WTC11 (cell line): ENCODE measurements at regions not wholly inside any gene's neighbourhood (a gene's known extent, or its start where the extent isn't known, plus 50 kb on each side); places are given as distances from the start of the nearest gene placed in this dataset.

ENCODE experiments used
- ATAC-seq: fragments of 200-7000 bp; cut with Tn5 transposase; 2 replicates; pipeline ENCODE4 v1.10.0; 2021; ENCODE audit warnings: mild to moderate bottlenecking, moderate library complexity
- CTCF ChIA-PET: fragments of 300-600 bp; sonication (Branson Sonifier 250); formaldehyde crosslinking; loops from one replicate; lab custom pipeline; 2021; ENCODE audit warnings: antibody characterized with exemption; lab: Charles Lee
- POLR2A ChIA-PET: fragments of 350-600 bp; sonication (Branson Sonifier 250); formaldehyde crosslinking; loops from one replicate; lab custom pipeline; 2021; ENCODE audit warnings: antibody characterized with exemption; lab: Charles Lee
- DNase-seq: peaks from one replicate; pipeline ENCODE4 v3.0.0; 2021; ENCODE audit warnings: low spot score
- H3K27ac Mint-ChIP-seq: 2 replicates; pipeline ENCODE4 v1.8.0; 2021; ENCODE audit warnings: mixed read lengths
- H3K27me3 Mint-ChIP-seq: 2 replicates; pipeline ENCODE4 v1.8.0; 2021; ENCODE audit warnings: low read depth, mild to moderate bottlenecking, moderate library complexity, mixed read lengths
- H3K36me3 Mint-ChIP-seq: 2 replicates; pipeline ENCODE4 v1.8.0; 2021; ENCODE audit warnings: mixed read lengths
- H3K4me1 Mint-ChIP-seq: 2 replicates; pipeline ENCODE4 v1.8.0; 2022; ENCODE audit warnings: mixed read lengths
- H3K4me3 Mint-ChIP-seq: 2 replicates; pipeline ENCODE4 v1.8.0; 2021; ENCODE audit warnings: mild to moderate bottlenecking, moderate library complexity, mixed read lengths
- H3K9me3 Mint-ChIP-seq: 2 replicates; pipeline ENCODE4 v1.8.0; 2021; ENCODE audit warnings: mixed read lengths
- CREB1 ChIP-seq: sonication (generic); formaldehyde crosslinking; IDR thresholded peaks from 2 replicates; pipeline ENCODE4 v1.8.0; 2023; ENCODE audit warnings: mild to moderate bottlenecking, missing genetic modification reagents
- E2F5 ChIP-seq: sonication (generic); formaldehyde crosslinking; IDR thresholded peaks from 2 replicates; pipeline ENCODE4 v1.8.1; 2022; ENCODE audit warnings: mild to moderate bottlenecking, moderate library complexity, missing genetic modification reagents
- FOXJ3 ChIP-seq: sonication (generic); formaldehyde crosslinking; IDR thresholded peaks from 2 replicates; pipeline ENCODE4 v1.9.0; 2021; ENCODE audit warnings: missing genetic modification reagents, mild to moderate bottlenecking, borderline replicate concordance
- FOXP1 ChIP-seq: sonication (generic); formaldehyde crosslinking; IDR thresholded peaks from 2 replicates; pipeline ENCODE4 v1.8.0; 2022; ENCODE audit warnings: missing genetic modification reagents, mild to moderate bottlenecking, moderate library complexity, borderline replicate concordance
- GTF2I ChIP-seq: fragments of 250-450 bp; sonication (Bioruptor Pico); conservative IDR thresholded peaks from 2 replicates; pipeline ENCODE4 v1.4.0; 2021; ENCODE audit warnings: mild to moderate bottlenecking
- HMGA2 ChIP-seq: fragments of 250-450 bp; sonication (Bioruptor Pico); IDR thresholded peaks from 2 replicates; pipeline ENCODE4 v1.4.0; 2021; ENCODE audit warnings: mild to moderate bottlenecking, moderate library complexity
- IRF2 ChIP-seq: sonication (generic); formaldehyde crosslinking; IDR thresholded peaks from 2 replicates; pipeline ENCODE4 v1.8.0; 2022; ENCODE audit warnings: low read depth, missing genetic modification reagents, borderline replicate concordance
- KAT7 ChIP-seq: sonication (generic); formaldehyde crosslinking; IDR thresholded peaks from 2 replicates; pipeline ENCODE4 v1.8.1; 2023; ENCODE audit warnings: missing genetic modification reagents, mild to moderate bottlenecking, borderline replicate concordance
- MXD4 ChIP-seq: fragments of 250-450 bp; sonication (Bioruptor Pico); IDR thresholded peaks from 2 replicates; pipeline ENCODE4 v1.8.0; 2021; ENCODE audit warnings: mild to moderate bottlenecking, moderate library complexity, borderline replicate concordance
- MYBL2 ChIP-seq: sonication (generic); formaldehyde crosslinking; IDR thresholded peaks from 2 replicates; pipeline ENCODE4 v1.8.1; 2023; ENCODE audit warnings: mild to moderate bottlenecking, moderate library complexity, missing genetic modification reagents
- NR1H2 ChIP-seq: sonication (generic); formaldehyde crosslinking; IDR thresholded peaks from 2 replicates; pipeline ENCODE4 v1.9.0; 2021; ENCODE audit warnings: mild to moderate bottlenecking, moderate library complexity, missing genetic modification reagents
- NR3C1 ChIP-seq: sonication (generic); formaldehyde crosslinking; conservative IDR thresholded peaks from 2 replicates; pipeline ENCODE4 v1.8.1; 2023; ENCODE audit warnings: low read depth, mild to moderate bottlenecking, missing genetic modification reagents
- SMAD3 ChIP-seq: sonication (generic); formaldehyde crosslinking; IDR thresholded peaks from 2 replicates; pipeline ENCODE4 v1.8.0; 2022; ENCODE audit warnings: missing genetic modification reagents, mild to moderate bottlenecking, borderline replicate concordance
- SOX15 ChIP-seq: fragments of 250-450 bp; sonication (Bioruptor Pico); IDR thresholded peaks from 2 replicates; pipeline ENCODE4 v1.9.0; 2021; ENCODE audit warnings: mild to moderate bottlenecking
- TCF7 ChIP-seq: sonication (generic); formaldehyde crosslinking; IDR thresholded peaks from 2 replicates; pipeline ENCODE4 v1.8.0; 2022; ENCODE audit warnings: mild to moderate bottlenecking, low read depth, missing genetic modification reagents, moderate library complexity
- TEAD1 ChIP-seq: sonication (generic); formaldehyde crosslinking; IDR thresholded peaks from 2 replicates; pipeline ENCODE4 v1.8.0; 2022; ENCODE audit warnings: mild to moderate bottlenecking, missing genetic modification reagents
- ZNF671 ChIP-seq: fragments of 250-450 bp; sonication (Bioruptor Pico); IDR thresholded peaks from 2 replicates; pipeline ENCODE4 v1.8.0; 2021; ENCODE audit warnings: mild to moderate bottlenecking
- TF ChIP-seq, protein P1 (sequence below): sonication (generic); formaldehyde crosslinking; conservative IDR thresholded peaks from 2 replicates; pipeline ENCODE4 v1.8.1; 2022; ENCODE audit warnings: mild to moderate bottlenecking, missing genetic modification reagents
- TF ChIP-seq, protein P2 (sequence below): sonication (generic); formaldehyde crosslinking; IDR thresholded peaks from 2 replicates; pipeline ENCODE4 v1.8.1; 2023; ENCODE audit warnings: mild to moderate bottlenecking, missing genetic modification reagents, moderate library complexity
- TF ChIP-seq, protein P3 (sequence below): fragments of 250-450 bp; sonication (Bioruptor Pico); conservative IDR thresholded peaks from 2 replicates; pipeline ENCODE4 v1.9.0; 2021; ENCODE audit warnings: mild to moderate bottlenecking
- TF ChIP-seq, protein P4 (sequence below): sonication (generic); formaldehyde crosslinking; IDR thresholded peaks from 2 replicates; pipeline ENCODE4 v1.8.1; 2023; ENCODE audit warnings: mild to moderate bottlenecking, missing genetic modification reagents
- TF ChIP-seq, protein P5 (sequence below): fragments of 250-450 bp; sonication (Bioruptor Pico); IDR thresholded peaks from 2 replicates; pipeline ENCODE4 v1.9.0; 2021; ENCODE audit warnings: moderate library complexity, mild to moderate bottlenecking, inconsistent platforms, borderline replicate concordance

DNA sequence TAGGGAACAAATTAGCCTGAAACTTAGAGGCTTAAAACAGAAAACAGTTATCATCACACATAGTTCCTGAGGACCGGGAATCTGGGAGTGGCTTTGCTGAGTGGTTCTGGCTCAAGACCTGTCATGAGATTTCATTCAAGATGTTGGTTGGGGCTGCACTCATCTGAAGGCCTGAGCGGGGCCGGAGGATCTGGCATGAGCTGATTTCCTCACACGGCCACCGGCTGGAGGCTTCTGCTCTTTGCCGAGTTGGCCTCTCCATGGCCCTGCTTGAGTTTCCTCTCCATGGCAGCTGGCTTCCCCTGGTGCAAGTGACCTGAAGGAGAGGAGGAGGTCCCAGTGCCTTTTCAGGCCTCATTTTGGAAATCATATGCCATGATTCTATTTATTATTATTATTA, 128.1 kb downstream of the PAPOLA start:
- ATAC-seq, result no peak
- Mint-ChIP-seq H3K27ac (no peak overlapping the region), H3K27me3 (no peaks in the 10 kb centered on the region), H3K4me1 (0 out of 2 replicates have a peak, but pooled peaks cover 4% of the 10 kb centered on the region), H3K9me3 (no peaks in the 10 kb centered on the region), H3K36me3 (no peaks in the 10 kb centered on the region), H3K4me3 (no peak overlapping the region)
- ChIA-PET POLR2A (no interaction called here), CTCF (no interaction called here)
- no peak for DNase-seq
- TF ChIP-seq NR3C1 (CRISPR knock-in tag), result no peak
- 0 out of 2 replicates have a peak, but pooled peaks have one; percentile 25 for TF ChIP-seq HMGA2 (CRISPR knock-in tag)

DNA sequence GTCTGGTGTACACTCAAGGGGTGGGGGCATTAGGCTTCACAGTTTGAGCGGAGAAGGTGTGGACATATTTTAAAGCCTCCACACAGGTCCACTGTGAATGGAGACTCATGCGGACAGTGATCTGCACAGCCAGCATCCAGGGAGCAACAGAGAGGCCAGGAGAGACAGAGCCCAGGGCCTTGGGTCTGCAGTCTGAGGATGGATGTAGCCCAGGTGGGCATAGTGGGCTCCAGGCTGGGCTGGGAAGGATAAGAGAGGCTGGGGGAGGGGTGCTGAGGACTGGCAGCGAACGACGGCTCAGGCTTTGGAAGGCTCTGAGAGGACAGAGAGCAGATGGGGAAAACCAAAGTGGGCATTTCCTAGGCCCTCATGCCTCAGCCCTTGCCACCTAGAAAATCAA, 128.8 kb downstream of the PAPOLA start:
- Mint-ChIP-seq H3K27me3 (no peaks in the 10 kb centered on the region), H3K36me3 (no peaks in the 10 kb centered on the region), H3K9me3 (no peaks in the 10 kb centered on the region), H3K4me3 (no peak overlapping the region), H3K27ac (no peak overlapping the region), H3K4me1 (no peaks in the 10 kb centered on the region)
- POLR2A ChIA-PET, result no interaction called here
- CTCF ChIA-PET, result no interaction called here
- TF ChIP-seq FOXP1 (CRISPR knock-in tag) (no peak), SOX15 (CRISPR knock-in tag) (no peak), MYBL2 (no peak), CREB1 (no peak), GTF2I (CRISPR knock-in tag) (no peak), ZNF671 (CRISPR knock-in tag) (no peak), KAT7 (CRISPR knock-in tag) (no peak), FOXJ3 (CRISPR knock-in tag) (no peak), NR3C1 (CRISPR knock-in tag) (no peak)
- no peak for DNase-seq
- ATAC-seq, result no peak

DNA sequence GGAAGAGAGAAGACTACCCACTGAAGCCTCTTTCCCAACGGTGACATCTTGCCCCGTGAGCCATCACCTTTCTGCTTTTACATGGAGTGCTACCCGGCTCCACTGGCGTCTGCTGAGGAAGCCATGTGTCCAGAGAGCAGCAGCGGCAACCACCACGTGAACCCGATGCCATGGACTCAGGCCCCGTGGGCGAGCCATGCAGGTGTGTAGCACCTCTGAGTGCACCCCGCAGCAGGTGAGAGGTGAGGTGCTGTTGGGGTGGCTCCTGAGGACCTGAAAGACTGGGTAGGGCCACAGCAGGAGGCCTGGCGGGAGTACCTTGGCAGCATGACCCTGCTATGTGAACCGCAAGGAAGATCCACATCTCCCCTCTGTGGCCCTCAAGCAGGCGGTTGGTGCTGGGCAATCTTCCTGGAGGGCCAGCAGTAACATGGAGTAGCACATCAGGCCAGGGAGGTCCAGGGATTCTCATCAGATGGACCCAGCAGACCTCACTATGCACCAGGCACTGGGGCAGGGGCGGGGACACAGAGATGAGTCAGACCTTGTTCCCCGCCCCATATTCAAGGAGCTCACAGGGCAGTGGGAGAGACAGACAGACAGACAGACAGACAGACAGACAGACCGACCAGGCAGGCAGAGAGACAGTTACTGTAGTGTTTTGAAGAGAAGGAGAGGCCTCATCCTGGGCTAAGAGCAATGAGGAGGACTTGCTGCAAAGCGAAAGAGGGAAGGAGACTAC, 129.6 kb downstream of the PAPOLA start:
- no peaks in the 10 kb centered on the region for H3K36me3 Mint-ChIP-seq
- ChIA-PET POLR2A (no interaction called here), CTCF (no interaction called here)
- no peak for TF ChIP-seq FOXJ3 (CRISPR knock-in tag)
- TF ChIP-seq, protein P1, sequence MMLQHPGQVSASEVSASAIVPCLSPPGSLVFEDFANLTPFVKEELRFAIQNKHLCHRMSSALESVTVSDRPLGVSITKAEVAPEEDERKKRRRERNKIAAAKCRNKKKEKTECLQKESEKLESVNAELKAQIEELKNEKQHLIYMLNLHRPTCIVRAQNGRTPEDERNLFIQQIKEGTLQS (CRISPR knock-in tag), result no peak
- no peak for TF ChIP-seq SOX15 (CRISPR knock-in tag)
- TF ChIP-seq, protein P2, sequence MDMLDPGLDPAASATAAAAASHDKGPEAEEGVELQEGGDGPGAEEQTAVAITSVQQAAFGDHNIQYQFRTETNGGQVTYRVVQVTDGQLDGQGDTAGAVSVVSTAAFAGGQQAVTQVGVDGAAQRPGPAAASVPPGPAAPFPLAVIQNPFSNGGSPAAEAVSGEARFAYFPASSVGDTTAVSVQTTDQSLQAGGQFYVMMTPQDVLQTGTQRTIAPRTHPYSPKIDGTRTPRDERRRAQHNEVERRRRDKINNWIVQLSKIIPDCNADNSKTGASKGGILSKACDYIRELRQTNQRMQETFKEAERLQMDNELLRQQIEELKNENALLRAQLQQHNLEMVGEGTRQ (CRISPR knock-in tag), result no peak
- no peak for TF ChIP-seq NR1H2 (CRISPR knock-in tag)
- no peak for TF ChIP-seq TEAD1 (CRISPR knock-in tag)
- no peak for TF ChIP-seq IRF2 (CRISPR knock-in tag)
- TF ChIP-seq E2F5 (CRISPR knock-in tag), result no peak
- H3K27ac Mint-ChIP-seq, result no peak overlapping the region
- ATAC-seq (no peak), DNase-seq (no peak)
- H3K4me3 Mint-ChIP-seq, result no peak overlapping the region
- no peaks in the 10 kb centered on the region for H3K4me1 Mint-ChIP-seq
- no peaks in the 10 kb centered on the region for H3K27me3 Mint-ChIP-seq
- peaks cover 4% of the 10 kb centered on the region for H3K9me3 Mint-ChIP-seq

- no peaks in the 10 kb centered on the region for H3K4me1 Mint-ChIP-seq
- H3K9me3 Mint-ChIP-seq, result peaks cover 10% of the 10 kb centered on the region
- no peaks in the 10 kb centered on the region for H3K27me3 Mint-ChIP-seq
- DNase-seq, result no peak
- no peaks in the 10 kb centered on the region for H3K36me3 Mint-ChIP-seq
- CTCF ChIA-PET, result no interaction called here
- no peak overlapping the region for H3K4me3 Mint-ChIP-seq
- no peak overlapping the region for H3K27ac Mint-ChIP-seq
- POLR2A ChIA-PET, result no interaction called here
- no peak for ATAC-seq
- TF ChIP-seq, protein P3, sequence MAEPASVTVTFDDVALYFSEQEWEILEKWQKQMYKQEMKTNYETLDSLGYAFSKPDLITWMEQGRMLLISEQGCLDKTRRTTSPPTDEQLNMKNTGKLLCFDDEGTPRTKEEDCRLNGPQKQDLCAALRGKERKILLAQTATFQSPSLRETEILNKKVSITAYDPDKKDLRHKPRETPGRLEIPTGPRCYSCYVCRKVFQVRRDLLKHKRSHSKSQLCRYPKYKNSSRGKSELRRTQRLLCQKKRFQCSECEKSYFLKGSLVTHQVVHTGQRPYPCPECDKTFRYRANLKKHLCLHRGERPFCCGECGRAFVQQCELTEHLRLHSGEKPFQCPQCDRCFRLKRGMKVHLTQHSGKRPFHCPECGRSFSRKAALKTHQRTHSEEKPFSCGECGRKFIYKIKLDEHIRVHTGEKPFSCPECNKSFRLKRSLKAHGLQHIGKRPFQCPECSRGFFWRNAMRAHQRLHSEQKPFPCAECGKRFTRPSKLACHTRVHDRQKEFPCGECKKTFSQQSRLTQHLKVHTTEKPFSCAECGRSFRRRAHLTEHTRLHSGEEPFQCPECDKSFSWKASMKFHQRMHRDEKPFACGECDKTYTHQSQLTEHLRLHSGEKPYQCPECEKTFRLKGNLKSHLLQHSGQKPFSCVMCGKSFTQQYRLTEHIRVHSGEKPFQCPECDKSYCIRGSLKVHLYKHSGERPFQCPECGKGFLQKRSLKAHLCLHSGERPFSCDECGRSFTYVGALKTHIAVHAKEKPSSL (CRISPR knock-in tag), result no peak
- TF ChIP-seq, protein P4, sequence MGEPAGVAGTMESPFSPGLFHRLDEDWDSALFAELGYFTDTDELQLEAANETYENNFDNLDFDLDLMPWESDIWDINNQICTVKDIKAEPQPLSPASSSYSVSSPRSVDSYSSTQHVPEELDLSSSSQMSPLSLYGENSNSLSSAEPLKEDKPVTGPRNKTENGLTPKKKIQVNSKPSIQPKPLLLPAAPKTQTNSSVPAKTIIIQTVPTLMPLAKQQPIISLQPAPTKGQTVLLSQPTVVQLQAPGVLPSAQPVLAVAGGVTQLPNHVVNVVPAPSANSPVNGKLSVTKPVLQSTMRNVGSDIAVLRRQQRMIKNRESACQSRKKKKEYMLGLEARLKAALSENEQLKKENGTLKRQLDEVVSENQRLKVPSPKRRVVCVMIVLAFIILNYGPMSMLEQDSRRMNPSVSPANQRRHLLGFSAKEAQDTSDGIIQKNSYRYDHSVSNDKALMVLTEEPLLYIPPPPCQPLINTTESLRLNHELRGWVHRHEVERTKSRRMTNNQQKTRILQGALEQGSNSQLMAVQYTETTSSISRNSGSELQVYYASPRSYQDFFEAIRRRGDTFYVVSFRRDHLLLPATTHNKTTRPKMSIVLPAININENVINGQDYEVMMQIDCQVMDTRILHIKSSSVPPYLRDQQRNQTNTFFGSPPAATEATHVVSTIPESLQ, result no peak
- TF ChIP-seq MXD4 (CRISPR knock-in tag) (no peak), SMAD3 (CRISPR knock-in tag) (no peak), TCF7 (CRISPR knock-in tag) (no peak)
- TF ChIP-seq, protein P5, sequence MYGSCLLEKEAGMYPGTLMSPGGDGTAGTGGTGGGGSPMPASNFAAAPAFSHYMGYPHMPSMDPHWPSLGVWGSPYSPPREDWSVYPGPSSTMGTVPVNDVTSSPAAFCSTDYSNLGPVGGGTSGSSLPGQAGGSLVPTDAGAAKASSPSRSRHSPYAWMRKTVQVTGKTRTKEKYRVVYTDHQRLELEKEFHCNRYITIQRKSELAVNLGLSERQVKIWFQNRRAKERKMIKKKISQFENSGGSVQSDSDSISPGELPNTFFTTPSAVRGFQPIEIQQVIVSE (CRISPR knock-in tag), result no peak
These were observed 130.2 kb downstream of the PAPOLA start for GRCh38 chr14:96632363-96632758.
